ENCODE measurements at regions not wholly inside any gene's neighbourhood (a gene's known extent, or its start where the extent isn't known, plus 50 kb on each side); places are given as distances from the start of the nearest gene placed in this dataset.

GRCh38 chr3:107969994-107970819 is 120.6 kb downstream of the CD47 start:
- no peak for DNase-seq

GRCh38 chr3:107969525-107969924 is 121.3 kb downstream of the CD47 start:
- no peak for DNase-seq

GRCh38 chr3:107966276-107966675 is 124.6 kb downstream of the CD47 start:
- DNase-seq = no peak

GRCh38 chr3:107965136-107965655 is 125.6 kb downstream of the CD47 start:
- DNase-seq = no peak

- no peak for DNase-seq
Observed at GRCh38 chr3:107963581-107963980, 127.2 kb downstream of the CD47 start.

GRCh38 chr3:107962946-107963345 is 127.9 kb downstream of the CD47 start:
- no peak for DNase-seq

- no peak for DNase-seq
Observed at GRCh38 chr3:107962037-107962436, 128.8 kb downstream of the CD47 start.

- DNase-seq = no peak
Observed at GRCh38 chr3:107959550-107960154, 131.2 kb downstream of the CD47 start.

GRCh38 chr3:107958146-107958545 is 132.7 kb downstream of the CD47 start:
- no peak for DNase-seq

- no peak for DNase-seq
Observed at GRCh38 chr3:107956991-107957900, 133.6 kb downstream of the CD47 start.

GRCh38 chr3:107954845-107955244 is 136.0 kb downstream of the CD47 start:
- no peak for DNase-seq

- DNase-seq = no peak
Observed at GRCh38 chr3:107953722-107954121, 137.1 kb downstream of the CD47 start.

GRCh38 chr3:107951126-107951525 is 139.7 kb downstream of the CD47 start:
- no peak for DNase-seq

- DNase-seq = no peak
Observed at GRCh38 chr3:107950417-107950816, 140.4 kb downstream of the CD47 start.

- no peak for DNase-seq
Observed at GRCh38 chr3:107949394-107949970, 141.3 kb downstream of the CD47 start.

GRCh38 chr3:107947203-107947602 is 143.6 kb downstream of the CD47 start:
- no peak for DNase-seq

- DNase-seq = no peak
Observed at GRCh38 chr3:107946700-107947099, 144.1 kb downstream of the CD47 start.

GRCh38 chr3:107945417-107946094 is 145.3 kb downstream of the CD47 start:
- no peak for DNase-seq

- no peak for DNase-seq
Observed at GRCh38 chr3:107943786-107944523, 146.9 kb downstream of the CD47 start.

GRCh38 chr3:107942951-107943749 is 147.7 kb downstream of the CD47 start:
- DNase-seq = no peak

- DNase-seq = no peak
Observed at GRCh38 chr3:107942244-107942643, 148.6 kb downstream of the CD47 start.
